Mesenchymal stem cell (in vitro differentiated cells and primary cell): ENCODE measurements at regions not wholly inside any gene's neighbourhood (a gene's known extent, or its start where the extent isn't known, plus 50 kb on each side); places are given as distances from the start of the nearest gene placed in this dataset.

Experiments
- DNase-seq: peaks from one replicate; pipeline ENCODE4 v3.0.0-alpha.2; 2013
- H2AFZ ChIP-seq: one replicate; pipeline ENCODE4 v1.6.1; 2013; ENCODE audit warnings: low read depth, mild to moderate bottlenecking, control low read depth, inconsistent platforms, low read length, moderate library complexity
- H2AK5ac ChIP-seq: 2 replicates; pipeline ENCODE4 v1.6.1; 2013; ENCODE audit warnings: low read length, moderate library complexity, mild to moderate bottlenecking, inconsistent platforms; ENCODE audit not compliant: severe bottlenecking
- H2BK120ac ChIP-seq: one replicate; pipeline ENCODE4 v1.6.1; 2013; ENCODE audit warnings: low read depth, mild to moderate bottlenecking, inconsistent platforms, low read length, moderate library complexity
- H2BK12ac ChIP-seq, 2 experiments: one replicate each; pipeline ENCODE4 v1.6.1; 2013; ENCODE audit warnings: inconsistent platforms in 2 of 2, low read length in 2 of 2, mild to moderate bottlenecking in 2 of 2, moderate library complexity in 2 of 2, control low read depth in 1 of 2
- H2BK15ac ChIP-seq: one replicate; pipeline ENCODE4 v1.6.1; 2013; ENCODE audit warnings: mild to moderate bottlenecking, low read depth, inconsistent platforms; ENCODE audit not compliant: poor library complexity, severe bottlenecking
- H2BK5ac ChIP-seq: 2 replicates; pipeline ENCODE4 v1.6.1; 2013; ENCODE audit warnings: low read depth, mild to moderate bottlenecking, low read length, control low read depth, inconsistent platforms; ENCODE audit not compliant: poor library complexity, severe bottlenecking
- H3K14ac ChIP-seq, 2 experiments: one replicate each; pipeline ENCODE4 v1.6.1; 2013; ENCODE audit warnings: inconsistent platforms in 2 of 2, low read length in 2 of 2, control low read depth in 1 of 2, mild to moderate bottlenecking in 1 of 2, moderate library complexity in 1 of 2
- H3K18ac ChIP-seq, 2 experiments: one replicate each; pipeline ENCODE4 v1.6.1; 2013; ENCODE audit warnings: inconsistent platforms in 2 of 2, low read length in 2 of 2, control low read depth in 1 of 2, low read depth in 1 of 2, mild to moderate bottlenecking in 1 of 2
- H3K23ac ChIP-seq, 2 experiments: one replicate each; pipeline ENCODE4 v1.6.1; 2013; ENCODE audit warnings: inconsistent platforms in 2 of 2, low read length in 2 of 2, mild to moderate bottlenecking in 2 of 2, moderate library complexity in 2 of 2, control low read depth in 1 of 2
- H3K27ac ChIP-seq: 2 replicates; pipeline ENCODE4 v1.5.1; 2013; ENCODE audit warnings: mild to moderate bottlenecking, moderate library complexity, low read length, control low read depth, inconsistent platforms; ENCODE audit not compliant: poor library complexity, severe bottlenecking
- H3K27me3 ChIP-seq, 2 experiments: 2 replicates each; pipeline versions ENCODE4 v1.6.1 to v1.7.0; 2013; ENCODE audit warnings: low read length in 2 of 2, mild to moderate bottlenecking in 2 of 2, moderate library complexity in 2 of 2, control low read depth in 1 of 2, inconsistent platforms in 1 of 2; ENCODE audit not compliant: control insufficient read depth in 1 of 2, insufficient read depth in 1 of 2
- H3K36me3 ChIP-seq, 2 experiments: 2 replicates each; pipeline versions ENCODE4 v1.6.1 to v1.7.0; 2013; ENCODE audit warnings: low read length in 2 of 2, control low read depth in 1 of 2, inconsistent platforms in 1 of 2, low read depth in 1 of 2, mild to moderate bottlenecking in 1 of 2; ENCODE audit not compliant: insufficient read depth in 2 of 2, control insufficient read depth in 1 of 2
- H3K4ac ChIP-seq, 2 experiments: one replicate each; pipeline ENCODE4 v1.6.1; 2013; ENCODE audit warnings: inconsistent platforms in 2 of 2, low read length in 2 of 2, mild to moderate bottlenecking in 2 of 2, moderate library complexity in 2 of 2, control low read depth in 1 of 2, low read depth in 1 of 2
- H3K4me1 ChIP-seq: 2 replicates; pipeline ENCODE4 v1.6.1; 2013; ENCODE audit warnings: low read depth, low read length, control low read depth; ENCODE audit not compliant: control insufficient read depth, insufficient read depth
- H3K4me2 ChIP-seq: 2 replicates; pipeline ENCODE4 v1.6.1; 2013; ENCODE audit warnings: low read length, mild to moderate bottlenecking, inconsistent platforms; ENCODE audit not compliant: poor library complexity, severe bottlenecking
- H3K4me3 ChIP-seq, 2 experiments: 2 replicates each; pipeline versions ENCODE4 v1.5.1 to v1.7.0; 2013; ENCODE audit warnings: low read length in 2 of 2, mild to moderate bottlenecking in 2 of 2, control low read depth in 1 of 2, low read depth in 1 of 2; ENCODE audit not compliant: insufficient read depth in 1 of 2
- H3K79me1 ChIP-seq: replicated peaks from 2 replicates; pipeline ENCODE4 v1.6.1; 2013; ENCODE audit warnings: mild to moderate bottlenecking, control low read depth, low read length, inconsistent platforms; ENCODE audit not compliant: poor library complexity, severe bottlenecking
- H3K9ac ChIP-seq: 2 replicates; pipeline ENCODE4 v1.7.0; 2013; ENCODE audit warnings: mild to moderate bottlenecking, low read length, moderate library complexity
- H3K9me3 ChIP-seq: 2 replicates; pipeline ENCODE4 v1.7.0; 2013; ENCODE audit warnings: mild to moderate bottlenecking, low read length; ENCODE audit not compliant: control insufficient read depth
- H4K8ac ChIP-seq: one replicate; pipeline ENCODE4 v1.6.1; 2013; ENCODE audit warnings: inconsistent platforms, mild to moderate bottlenecking, low read length, moderate library complexity
- H4K91ac ChIP-seq: one replicate; pipeline ENCODE4 v1.6.1; 2013; ENCODE audit warnings: mild to moderate bottlenecking, low read length, inconsistent platforms
- WGBS: methylation state at CpG from one replicate; pipeline ENCODE4 v1.1.7; 2013; ENCODE audit warnings: mixed read lengths; 5-methylcytosine and 5-hydroxymethylcytosine counted together

DNA sequence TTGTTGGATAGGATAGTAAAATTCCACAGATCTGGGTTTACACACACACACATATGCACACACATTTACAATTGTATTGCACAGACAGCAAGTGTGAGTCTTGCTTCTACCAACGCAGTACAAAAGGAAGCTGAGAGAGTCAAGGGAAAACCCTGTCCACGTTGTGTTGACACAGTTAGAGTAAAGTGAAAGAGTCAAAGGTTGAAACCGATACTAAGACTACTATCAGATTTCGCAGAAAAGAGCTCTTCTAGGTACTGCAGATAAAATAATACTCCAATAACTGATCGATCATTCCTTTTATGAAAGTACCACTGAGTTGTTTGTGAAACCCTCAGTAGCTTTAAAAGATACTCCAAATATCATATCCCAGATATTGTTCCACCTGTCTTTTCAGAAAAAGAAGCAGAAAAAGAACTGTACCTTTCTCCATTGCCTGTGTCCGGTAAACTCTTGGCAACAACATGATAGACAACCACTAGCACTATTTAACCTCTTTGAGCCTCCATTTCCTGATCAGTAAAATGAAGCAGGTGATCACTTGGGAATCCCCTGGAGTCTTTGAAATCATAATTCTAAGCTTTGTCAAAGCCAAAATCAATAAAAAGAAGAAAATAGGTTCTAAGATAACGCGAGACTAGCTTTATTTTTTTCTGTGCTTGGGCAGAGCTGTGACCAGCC is 224.6 kb upstream of the FOXN3 start:
- Histone ChIP-seq H3K4ac (no peak overlapping the region), H3K4me3 (no peak overlapping the region), H3K23ac (no peak overlapping the region), H3K18ac (no peak overlapping the region), H3K79me1 (no peaks in the 10 kb centered on the region), H3K14ac (no peak overlapping the region), H3K9ac (no peak overlapping the region), H3K4me1 (no peaks in the 10 kb centered on the region), H2AK5ac (no peak overlapping the region), H4K91ac (no peak overlapping the region), H3K36me3 (no peaks in the 10 kb centered on the region), H3K27ac (no peak overlapping the region), H4K8ac (no peak overlapping the region), H3K27me3 (no peaks in the 10 kb centered on the region), H3K9me3 (no peaks in the 10 kb centered on the region), H2BK5ac (no peak overlapping the region), H2BK120ac (no peak overlapping the region), H3K4me2 (no peak overlapping the region), H2AFZ (no peak overlapping the region), H2BK12ac (no peak overlapping the region), H2BK15ac (no peak overlapping the region)
- DNase-seq: no peak
- 96% methylated on average over 8 of the region's 8 CpGs for WGBS

DNA sequence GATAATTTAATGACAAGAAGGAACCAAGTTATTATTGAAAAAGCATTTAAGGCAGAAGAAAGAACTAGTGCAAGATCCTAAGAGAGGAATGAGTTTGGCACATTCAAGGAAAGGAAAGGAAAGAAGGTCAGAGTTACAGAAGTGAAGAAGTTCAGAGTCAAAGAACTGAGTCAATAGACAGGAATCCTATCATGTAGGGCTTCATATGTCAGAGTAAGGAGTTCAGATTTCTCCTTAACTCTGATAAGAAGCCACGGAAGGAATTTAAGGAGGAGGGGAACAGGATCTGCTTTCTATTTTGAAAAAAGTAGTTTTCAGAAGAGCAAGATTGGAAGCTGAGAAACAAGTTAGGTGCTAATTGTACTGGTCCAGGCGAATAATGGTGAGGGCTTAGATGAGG is 223.1 kb upstream of the FOXN3 start:
- Histone ChIP-seq H3K23ac (no peak overlapping the region), H3K18ac (no peak overlapping the region), H2BK5ac (no peak overlapping the region), H2AFZ (no peak overlapping the region), H2AK5ac (no peak overlapping the region), H3K4ac (no peak overlapping the region), H3K27ac (no peak overlapping the region), H3K27me3 (no peaks in the 10 kb centered on the region), H2BK120ac (no peak overlapping the region), H3K9ac (no peak overlapping the region), H3K36me3 (no peaks in the 10 kb centered on the region), H2BK12ac (no peak overlapping the region), H2BK15ac (no peak overlapping the region), H3K79me1 (no peaks in the 10 kb centered on the region), H3K9me3 (no peaks in the 10 kb centered on the region), H4K8ac (no peak overlapping the region), H3K4me2 (no peak overlapping the region), H3K14ac (no peak overlapping the region), H3K4me1 (no peaks in the 10 kb centered on the region), H3K4me3 (no peak overlapping the region), H4K91ac (no peak overlapping the region)
- DNase-seq: no peak
- 63% methylated on average over 2 of the region's 2 CpGs for WGBS

DNA sequence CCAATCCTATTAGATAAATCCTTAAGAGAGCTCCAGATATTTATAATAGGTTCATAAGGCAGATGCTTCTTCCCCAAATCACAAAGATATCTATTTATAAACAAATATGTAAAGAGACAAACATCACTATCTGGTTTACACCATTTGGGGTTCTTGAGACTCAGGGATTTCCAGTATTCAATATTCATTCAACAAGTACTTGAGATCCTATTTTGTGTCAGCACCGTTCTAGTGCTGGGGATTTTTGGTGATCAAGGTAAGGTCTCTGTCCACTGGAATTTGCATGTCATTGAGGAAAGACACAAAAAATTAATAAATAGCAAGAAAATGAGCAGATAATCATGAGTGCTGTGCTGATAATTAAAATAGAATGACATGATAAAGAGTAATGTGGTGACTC is 222.7 kb upstream of the FOXN3 start:
- no peak overlapping the region for H2AK5ac ChIP-seq
- H3K4me3 ChIP-seq: no peak overlapping the region
- no peak overlapping the region for H2BK120ac ChIP-seq
- H3K4me2 ChIP-seq: no peak overlapping the region
- no peak overlapping the region for H3K27ac ChIP-seq
- no peaks in the 10 kb centered on the region for H3K27me3 ChIP-seq
- H3K36me3 ChIP-seq: no peaks in the 10 kb centered on the region
- no peak overlapping the region for H3K23ac ChIP-seq
- no peak overlapping the region for H4K8ac ChIP-seq
- H4K91ac ChIP-seq: no peak overlapping the region
- no peaks in the 10 kb centered on the region for H3K9me3 ChIP-seq
- 100% methylated on average over 1 of the region's 1 CpG for WGBS
- H3K79me1 ChIP-seq: no peaks in the 10 kb centered on the region
- no peak overlapping the region for H3K18ac ChIP-seq
- H2AFZ ChIP-seq: no peak overlapping the region
- DNase-seq: no peak
- H2BK5ac ChIP-seq: no peak overlapping the region
- no peak overlapping the region for H2BK15ac ChIP-seq
- no peak overlapping the region for H2BK12ac ChIP-seq
- no peaks in the 10 kb centered on the region for H3K4me1 ChIP-seq
- H3K14ac ChIP-seq: no peak overlapping the region
- H3K9ac ChIP-seq: no peak overlapping the region
- no peak overlapping the region for H3K4ac ChIP-seq

GRCh38 chr14:89638891-89639290 is 221.9 kb upstream of the FOXN3 start:
- Histone ChIP-seq H3K9ac (no peak overlapping the region), H3K9me3 (no peaks in the 10 kb centered on the region), H2BK120ac (no peak overlapping the region), H3K4me3 (no peak overlapping the region), H3K18ac (no peak overlapping the region), H2AFZ (no peak overlapping the region), H3K4me2 (no peak overlapping the region), H3K36me3 (no peaks in the 10 kb centered on the region), H4K91ac (no peak overlapping the region), H3K4ac (no peak overlapping the region), H3K23ac (no peak overlapping the region), H3K27me3 (no peaks in the 10 kb centered on the region), H2BK12ac (no peak overlapping the region), H2BK15ac (no peak overlapping the region), H2BK5ac (no peak overlapping the region), H3K27ac (no peak overlapping the region), H3K4me1 (no peaks in the 10 kb centered on the region), H2AK5ac (no peak overlapping the region), H3K79me1 (no peaks in the 10 kb centered on the region), H3K14ac (no peak overlapping the region), H4K8ac (no peak overlapping the region)
- no peak for DNase-seq
- 90% methylated on average over 3 of the region's 4 CpGs for WGBS
